K562 (cell line): ENCODE measurements at regions not wholly inside any gene's neighbourhood (a gene's known extent, or its start where the extent isn't known, plus 50 kb on each side); places are given as distances from the start of the nearest gene placed in this dataset.

ENCODE experiments used
- NFE2L1 ChIP-seq: fragments of 450-650 bp; IDR thresholded peaks from 2 replicates; pipeline ENCODE4 v1.6.1; 2016; ENCODE audit warnings: missing genetic modification characterization, low read depth, mild to moderate bottlenecking, missing compliant biosample characterization, moderate library complexity, borderline replicate concordance
- TF ChIP-seq, protein P1 (sequence below): fragments of 450-650 bp; IDR thresholded peaks from 2 replicates; pipeline ENCODE4 v1.6.1; 2016; ENCODE audit warnings: mild to moderate bottlenecking, moderate library complexity

DNA sequence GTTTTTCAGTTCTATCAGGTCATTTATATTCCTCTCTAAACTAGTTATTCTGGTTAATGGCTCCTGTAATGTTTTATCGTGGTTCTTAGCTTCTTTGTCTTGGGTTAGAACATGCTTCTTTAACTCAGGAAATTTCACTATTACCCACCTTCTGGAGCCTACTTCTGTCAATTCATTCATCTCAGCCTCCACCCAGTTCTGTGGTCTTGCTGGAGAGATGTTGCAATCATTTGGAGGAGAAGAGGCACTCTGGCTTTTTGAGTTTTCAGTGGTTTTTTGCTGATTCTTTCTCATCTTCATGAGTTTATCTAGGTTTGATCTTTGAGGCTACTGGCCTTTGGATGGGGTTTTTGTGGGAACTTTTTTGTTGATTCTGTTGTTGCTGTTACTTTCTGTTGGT lies 213.0 kb downstream of the BRINP2 start (continued):
- TF ChIP-seq, protein P1, sequence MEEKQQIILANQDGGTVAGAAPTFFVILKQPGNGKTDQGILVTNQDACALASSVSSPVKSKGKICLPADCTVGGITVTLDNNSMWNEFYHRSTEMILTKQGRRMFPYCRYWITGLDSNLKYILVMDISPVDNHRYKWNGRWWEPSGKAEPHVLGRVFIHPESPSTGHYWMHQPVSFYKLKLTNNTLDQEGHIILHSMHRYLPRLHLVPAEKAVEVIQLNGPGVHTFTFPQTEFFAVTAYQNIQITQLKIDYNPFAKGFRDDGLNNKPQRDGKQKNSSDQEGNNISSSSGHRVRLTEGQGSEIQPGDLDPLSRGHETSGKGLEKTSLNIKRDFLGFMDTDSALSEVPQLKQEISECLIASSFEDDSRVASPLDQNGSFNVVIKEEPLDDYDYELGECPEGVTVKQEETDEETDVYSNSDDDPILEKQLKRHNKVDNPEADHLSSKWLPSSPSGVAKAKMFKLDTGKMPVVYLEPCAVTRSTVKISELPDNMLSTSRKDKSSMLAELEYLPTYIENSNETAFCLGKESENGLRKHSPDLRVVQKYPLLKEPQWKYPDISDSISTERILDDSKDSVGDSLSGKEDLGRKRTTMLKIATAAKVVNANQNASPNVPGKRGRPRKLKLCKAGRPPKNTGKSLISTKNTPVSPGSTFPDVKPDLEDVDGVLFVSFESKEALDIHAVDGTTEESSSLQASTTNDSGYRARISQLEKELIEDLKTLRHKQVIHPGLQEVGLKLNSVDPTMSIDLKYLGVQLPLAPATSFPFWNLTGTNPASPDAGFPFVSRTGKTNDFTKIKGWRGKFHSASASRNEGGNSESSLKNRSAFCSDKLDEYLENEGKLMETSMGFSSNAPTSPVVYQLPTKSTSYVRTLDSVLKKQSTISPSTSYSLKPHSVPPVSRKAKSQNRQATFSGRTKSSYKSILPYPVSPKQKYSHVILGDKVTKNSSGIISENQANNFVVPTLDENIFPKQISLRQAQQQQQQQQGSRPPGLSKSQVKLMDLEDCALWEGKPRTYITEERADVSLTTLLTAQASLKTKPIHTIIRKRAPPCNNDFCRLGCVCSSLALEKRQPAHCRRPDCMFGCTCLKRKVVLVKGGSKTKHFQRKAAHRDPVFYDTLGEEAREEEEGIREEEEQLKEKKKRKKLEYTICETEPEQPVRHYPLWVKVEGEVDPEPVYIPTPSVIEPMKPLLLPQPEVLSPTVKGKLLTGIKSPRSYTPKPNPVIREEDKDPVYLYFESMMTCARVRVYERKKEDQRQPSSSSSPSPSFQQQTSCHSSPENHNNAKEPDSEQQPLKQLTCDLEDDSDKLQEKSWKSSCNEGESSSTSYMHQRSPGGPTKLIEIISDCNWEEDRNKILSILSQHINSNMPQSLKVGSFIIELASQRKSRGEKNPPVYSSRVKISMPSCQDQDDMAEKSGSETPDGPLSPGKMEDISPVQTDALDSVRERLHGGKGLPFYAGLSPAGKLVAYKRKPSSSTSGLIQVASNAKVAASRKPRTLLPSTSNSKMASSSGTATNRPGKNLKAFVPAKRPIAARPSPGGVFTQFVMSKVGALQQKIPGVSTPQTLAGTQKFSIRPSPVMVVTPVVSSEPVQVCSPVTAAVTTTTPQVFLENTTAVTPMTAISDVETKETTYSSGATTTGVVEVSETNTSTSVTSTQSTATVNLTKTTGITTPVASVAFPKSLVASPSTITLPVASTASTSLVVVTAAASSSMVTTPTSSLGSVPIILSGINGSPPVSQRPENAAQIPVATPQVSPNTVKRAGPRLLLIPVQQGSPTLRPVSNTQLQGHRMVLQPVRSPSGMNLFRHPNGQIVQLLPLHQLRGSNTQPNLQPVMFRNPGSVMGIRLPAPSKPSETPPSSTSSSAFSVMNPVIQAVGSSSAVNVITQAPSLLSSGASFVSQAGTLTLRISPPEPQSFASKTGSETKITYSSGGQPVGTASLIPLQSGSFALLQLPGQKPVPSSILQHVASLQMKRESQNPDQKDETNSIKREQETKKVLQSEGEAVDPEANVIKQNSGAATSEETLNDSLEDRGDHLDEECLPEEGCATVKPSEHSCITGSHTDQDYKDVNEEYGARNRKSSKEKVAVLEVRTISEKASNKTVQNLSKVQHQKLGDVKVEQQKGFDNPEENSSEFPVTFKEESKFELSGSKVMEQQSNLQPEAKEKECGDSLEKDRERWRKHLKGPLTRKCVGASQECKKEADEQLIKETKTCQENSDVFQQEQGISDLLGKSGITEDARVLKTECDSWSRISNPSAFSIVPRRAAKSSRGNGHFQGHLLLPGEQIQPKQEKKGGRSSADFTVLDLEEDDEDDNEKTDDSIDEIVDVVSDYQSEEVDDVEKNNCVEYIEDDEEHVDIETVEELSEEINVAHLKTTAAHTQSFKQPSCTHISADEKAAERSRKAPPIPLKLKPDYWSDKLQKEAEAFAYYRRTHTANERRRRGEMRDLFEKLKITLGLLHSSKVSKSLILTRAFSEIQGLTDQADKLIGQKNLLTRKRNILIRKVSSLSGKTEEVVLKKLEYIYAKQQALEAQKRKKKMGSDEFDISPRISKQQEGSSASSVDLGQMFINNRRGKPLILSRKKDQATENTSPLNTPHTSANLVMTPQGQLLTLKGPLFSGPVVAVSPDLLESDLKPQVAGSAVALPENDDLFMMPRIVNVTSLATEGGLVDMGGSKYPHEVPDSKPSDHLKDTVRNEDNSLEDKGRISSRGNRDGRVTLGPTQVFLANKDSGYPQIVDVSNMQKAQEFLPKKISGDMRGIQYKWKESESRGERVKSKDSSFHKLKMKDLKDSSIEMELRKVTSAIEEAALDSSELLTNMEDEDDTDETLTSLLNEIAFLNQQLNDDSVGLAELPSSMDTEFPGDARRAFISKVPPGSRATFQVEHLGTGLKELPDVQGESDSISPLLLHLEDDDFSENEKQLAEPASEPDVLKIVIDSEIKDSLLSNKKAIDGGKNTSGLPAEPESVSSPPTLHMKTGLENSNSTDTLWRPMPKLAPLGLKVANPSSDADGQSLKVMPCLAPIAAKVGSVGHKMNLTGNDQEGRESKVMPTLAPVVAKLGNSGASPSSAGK, result no peak
- TF ChIP-seq NFE2L1 (tag), result no peak
- TF ChIP-seq, all 486 proteins: peak for 0
